Heart right ventricle (tissue), 16 donors: ENCODE measurements at regions not wholly inside any gene's neighbourhood (a gene's known extent, or its start where the extent isn't known, plus 50 kb on each side); places are given as distances from the start of the nearest gene placed in this dataset.

ENCODE experiments used
- ATAC-seq, 8 donors: fragments of 200-7000 bp; cut with Tn5 transposase; one replicate each; pipeline ENCODE4 v1.9.1; 2020; ENCODE audit warnings: mild to moderate bottlenecking in 8 of 8, moderate library complexity in 8 of 8, moderate number of reproducible peaks in 1 of 8
- DNase-seq, 2 donors: peaks; one replicate each; pipeline ENCODE4 v3.0.0-alpha.2; 2020
- H3K27ac ChIP-seq, 10 donors: fragments of 200-600 bp; sonication (generic) in 2 of 10; one replicate each; pipeline versions ENCODE4 v1.5.0 to v1.8.0; 2020 to 2022; ENCODE audit warnings: mild to moderate bottlenecking in 3 of 10
- H3K27me3 ChIP-seq, 7 donors: fragments of 200-600 bp; one replicate each; pipeline ENCODE4 v1.8.0; 2021 to 2022; ENCODE audit warnings: mild to moderate bottlenecking in 2 of 7
- H3K36me3 ChIP-seq, 9 donors: fragments of 200-600 bp; sonication (generic) in 1 of 9; one replicate each; pipeline versions ENCODE4 v1.5.0 to v1.8.0; 2020 to 2022; ENCODE audit warnings: mild to moderate bottlenecking in 2 of 9
- H3K4me1 ChIP-seq, 9 donors: fragments of 200-600 bp; sonication (generic) in 1 of 9; one replicate each; pipeline versions ENCODE4 v1.5.0 to v1.8.0; 2020 to 2022; ENCODE audit warnings: mild to moderate bottlenecking in 4 of 9
- H3K4me3 ChIP-seq, 10 donors: fragments of 200-600 bp; sonication (generic) in 2 of 10; one replicate each; pipeline versions ENCODE4 v1.5.0 to v1.8.0; 2020 to 2022; ENCODE audit warnings: mild to moderate bottlenecking in 7 of 10, moderate library complexity in 2 of 10
- H3K9me3 ChIP-seq, 11 donors: fragments of 200-600 bp in 10 of 11; sonication (generic) in 2 of 11; one replicate each; pipeline versions ENCODE4 v1.5.0 to v1.8.0; 2013 to 2022; ENCODE audit warnings: mild to moderate bottlenecking in 2 of 11, control low read depth in 1 of 11, moderate library complexity in 1 of 11
- CTCF ChIP-seq, 9 donors: fragments of 200-600 bp; sonication (generic) in 2 of 9; IDR thresholded peaks; one replicate each; pipeline versions ENCODE4 v1.5.0 to v1.8.0; 2021 to 2022; ENCODE audit warnings: antibody characterized with exemption in 9 of 9, mild to moderate bottlenecking in 5 of 9, moderate library complexity in 1 of 9
- whole genome bisulfite sequencing, 2 donors: extraction: QIAGEN DNeasy Blood & Tissue Kit; methylation state at CpG; one replicate each; pipeline ENCODE4 v1.1.7; 2013; ENCODE audit warnings: inconsistent platforms in 1 of 2; 5-methylcytosine and 5-hydroxymethylcytosine counted together
- intact Hi-C, 10 donors: fragments of 100-400 bp; cut with DNase I; formaldehyde crosslinking; loops; one replicate each; pipeline versions ENCODE4 v1.11.1 to v1.14.2; 2022
- donor health status: Arrhythmogenic right ventricular cardiomyopathy.
- donor health status: ischemic (EF 13 %, LVEDD 7.1; RV severe dilation, severe dysfunction).
- donor health status: healthy with polysubstance abuse.
- donor health status: DM: no; HTN: yes; CAD: no.
- donor health status: DM: no; HTN: no; CAD: no.
- donor health status: ischemic (EF 25% LVEDD 6.9; RV normal size, moderate dysfunction).
- donor health status: ischemic (EF 25% LVEDD 5.7; RV mildly dilated, moderate dysfunction).
- donor health status: healthy.
- donor health status: DM: yes; HTN: yes; CAD: no.
- donor health status: Ischemic cardiomyopathy.
- donor health status: ischemic (EF 35%, LVEDD 5.7; RV mildly dilated, moderate dysfunction).
- donor health status: nonischemic (EF 11% LVEDD 7.7; RV severe dilation, severe dysfunction).
- donor health status: DM: yes; HTN: yes; CAD: no.
- donor health status: PGD.
- donor health status: ischemic (EF 29% LVEDD 5.4; RV normal size, mild dysfunction).
- donor health status: nonischemic (EF 23%, LVEDD 6.1; RV moderate dilation, normal function).

GRCh38 chr6:11282875-11283274 is 50.4 kb upstream of the NEDD9 start:
- Histone ChIP-seq H3K27ac (no peak overlapping the region), H3K4me3 (no peak overlapping the region), H3K9me3 (peaks cover 0 to 13% (median 0%) of the 10 kb centered on the region in 11 donors), H3K36me3 (no peaks in the 10 kb centered on the region), H3K4me1 (peaks cover 0 to 7% (median 0%) of the 10 kb centered on the region in 9 donors), H3K27me3 (no peaks in the 10 kb centered on the region)
- WGBS, 2 donors = 88 to 96% methylated on average over 5 of the region's 5 CpGs
- ATAC-seq = no peak
- intact Hi-C loops = no loop called here
- no peak for DNase-seq
- no peak for TF ChIP-seq CTCF (IDR thresholded peaks at IDR 0.05)
